Activated CD4-positive, alpha-beta T cell treated with anti-CD3 and anti-CD28 coated beads, Interleukin-2, amount 10 ng/mL, durations not matched to agents 7 days and 5 days (primary cell): ENCODE measurements at regions not wholly inside any gene's neighbourhood (a gene's known extent, or its start where the extent isn't known, plus 50 kb on each side); places are given as distances from the start of the nearest gene placed in this dataset.
A peak's percentile ranks its signal among the peaks of the same experiment; 100 is the strongest.

Experiments used
- CTCF ChIA-PET: fragments of 350-600 bp; sonication (Branson Sonifier 250); formaldehyde crosslinking; loops from one replicate; lab custom pipeline; 2021; ENCODE audit warnings: antibody characterized with exemption; lab: Charles Lee
- POLR2A ChIA-PET: fragments of 350-600 bp; sonication (Branson Sonifier 250); formaldehyde crosslinking; loops from one replicate; lab custom pipeline; 2021; ENCODE audit warnings: antibody characterized with exemption; lab: Charles Lee
- DNase-seq: peaks from one replicate; pipeline ENCODE4 v3.0.0-alpha.2; 2020
- H3K27ac Mint-ChIP-seq: one replicate; pipeline ENCODE4 v1.8.0; 2021; ENCODE audit warnings: mild to moderate bottlenecking, moderate library complexity, mixed read lengths
- H3K27me3 Mint-ChIP-seq: one replicate; pipeline ENCODE4 v1.8.0; 2021; ENCODE audit warnings: mixed read lengths
- H3K36me3 Mint-ChIP-seq: one replicate; pipeline ENCODE4 v1.8.0; 2021; ENCODE audit warnings: low read depth, mixed read lengths
- H3K4me1 Mint-ChIP-seq: one replicate; pipeline ENCODE4 v1.8.0; 2021; ENCODE audit warnings: mixed read lengths
- H3K4me3 Mint-ChIP-seq: one replicate; pipeline ENCODE4 v1.8.0; 2021; ENCODE audit warnings: mild to moderate bottlenecking, moderate library complexity, mixed read lengths
- H3K9me3 Mint-ChIP-seq: one replicate; pipeline ENCODE4 v1.8.0; 2021; ENCODE audit warnings: mixed read lengths

DNA sequence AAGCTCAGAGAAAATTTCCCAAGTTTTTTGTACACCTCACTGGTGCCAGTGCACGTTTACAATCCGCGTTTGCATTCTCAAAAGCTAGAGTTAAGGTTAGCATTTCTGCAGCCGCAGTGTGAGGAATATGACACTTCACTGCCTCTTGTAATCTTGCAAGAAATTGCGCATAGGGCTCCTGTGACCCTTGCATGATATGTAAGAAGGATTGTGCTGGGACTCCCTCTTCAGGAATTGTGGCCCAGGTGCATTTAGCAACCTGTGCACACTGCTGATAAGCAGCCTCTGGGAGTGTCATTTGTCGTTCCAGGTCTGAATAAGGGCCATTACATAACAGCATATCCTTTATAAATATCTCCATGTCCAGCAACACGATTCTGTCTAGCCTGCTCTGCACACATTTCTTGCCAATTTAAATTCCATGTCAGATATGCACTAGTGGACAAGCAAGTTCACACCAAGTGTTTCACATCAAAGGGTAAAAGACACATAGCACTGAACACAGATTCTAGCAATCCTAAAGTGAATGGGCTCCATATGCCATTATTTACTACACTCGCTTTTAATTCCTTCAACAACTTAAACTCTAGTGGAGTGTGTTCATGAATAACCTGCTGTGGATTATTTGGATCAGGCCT, 69.2 kb upstream of the INCENP start:
- H3K4me3 Mint-ChIP-seq: no peak overlapping the region
- no peaks in the 10 kb centered on the region for H3K4me1 Mint-ChIP-seq
- peak; percentile 23 for DNase-seq
- no peaks in the 10 kb centered on the region for H3K27me3 Mint-ChIP-seq
- H3K36me3 Mint-ChIP-seq: no peaks in the 10 kb centered on the region
- H3K27ac Mint-ChIP-seq: no peak overlapping the region
- H3K9me3 Mint-ChIP-seq: no peaks in the 10 kb centered on the region
- ChIA-PET POLR2A (no interaction called here), CTCF (interaction anchor here (1.4 kb wide), 1 partner anchor 155 kb away, joined by 3 read pairs; no protein-coding TSS in a partner anchor)

DNA sequence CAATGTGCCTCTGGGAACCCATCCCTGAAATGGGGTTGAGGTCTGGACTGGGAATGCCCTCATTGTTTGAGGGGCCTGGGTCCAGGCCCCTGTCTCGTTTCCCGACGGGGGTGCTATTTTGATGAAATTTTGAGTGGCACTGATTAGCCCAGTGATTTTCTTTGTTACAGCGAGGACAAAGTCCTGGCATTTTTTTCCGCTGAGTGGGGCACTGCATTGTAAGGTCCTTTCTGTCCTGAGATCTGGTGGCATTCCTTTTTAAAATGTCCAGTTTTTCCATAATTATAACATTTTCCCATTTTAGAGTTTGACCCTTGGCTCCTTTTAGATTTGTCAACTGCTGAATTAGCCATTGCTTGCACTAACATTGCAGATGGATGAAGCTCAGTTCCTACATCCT, 69.7 kb upstream of the INCENP start:
- Mint-ChIP-seq H3K9me3 (no peaks in the 10 kb centered on the region), H3K4me3 (no peak overlapping the region), H3K27me3 (no peaks in the 10 kb centered on the region), H3K4me1 (no peaks in the 10 kb centered on the region), H3K27ac (no peak overlapping the region), H3K36me3 (no peaks in the 10 kb centered on the region)
- CTCF ChIA-PET: interaction anchor here (1.4 kb wide), 1 partner anchor 154 kb away, joined by 3 read pairs; no protein-coding TSS in a partner anchor
- POLR2A ChIA-PET: no interaction called here
- DNase-seq: no peak

DNA sequence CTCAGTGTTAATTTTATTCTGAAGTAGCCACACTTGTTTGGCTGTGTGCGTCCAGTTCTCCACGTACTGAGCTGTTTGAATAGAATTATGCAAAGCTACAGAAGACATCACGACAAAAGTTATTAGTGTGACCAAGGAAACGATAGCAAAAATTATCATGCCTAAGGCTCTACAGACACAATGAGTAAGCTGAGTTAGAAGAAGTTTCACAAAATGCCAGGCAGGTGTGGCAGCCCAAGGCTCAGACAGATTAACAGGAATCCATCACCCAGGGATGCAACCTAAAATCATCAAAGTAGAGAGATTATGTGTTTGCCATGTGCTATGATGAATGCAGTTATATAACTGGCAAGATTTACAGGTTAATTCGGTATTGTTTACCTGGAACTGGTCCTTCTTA, 73.1 kb upstream of the INCENP start:
- POLR2A ChIA-PET: no interaction called here
- no peaks in the 10 kb centered on the region for H3K4me1 Mint-ChIP-seq
- no peak overlapping the region for H3K27ac Mint-ChIP-seq
- no peaks in the 10 kb centered on the region for H3K36me3 Mint-ChIP-seq
- no peak overlapping the region for H3K4me3 Mint-ChIP-seq
- H3K27me3 Mint-ChIP-seq: no peaks in the 10 kb centered on the region
- DNase-seq: no peak
- H3K9me3 Mint-ChIP-seq: no peaks in the 10 kb centered on the region
- CTCF ChIA-PET: interaction anchor here (0.8 to 1.2 kb wide), 3 partner anchors 26 to 70 kb away, joined by 3 read pairs; no protein-coding TSS in a partner anchor

DNA sequence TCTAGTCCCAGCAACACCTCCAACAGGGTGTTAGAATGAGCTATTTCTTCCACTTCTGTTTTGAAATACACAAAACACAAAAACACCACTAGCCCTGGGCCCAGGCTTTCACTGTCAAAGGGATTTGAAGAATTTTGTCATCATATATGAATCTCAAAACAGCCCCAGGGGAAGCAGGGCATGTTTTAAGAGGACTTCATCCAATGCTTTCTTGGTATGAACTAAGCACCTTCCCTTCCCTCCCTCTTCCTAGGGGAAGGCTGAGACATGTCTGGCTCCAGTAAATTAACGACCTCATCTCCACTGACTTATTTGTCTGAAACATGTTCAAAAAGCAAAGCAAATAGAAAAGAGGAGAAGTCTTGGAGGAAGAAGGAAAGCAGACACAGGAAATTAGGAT, 75.7 kb upstream of the INCENP start:
- ChIA-PET POLR2A (no interaction called here), CTCF (interaction anchor here (0.6 to 1.2 kb wide), 4 partner anchors 12 to 146 kb away, joined by 3 to 5 read pairs (median 4); no protein-coding TSS in a partner anchor)
- Mint-ChIP-seq H3K4me3 (no peak overlapping the region), H3K4me1 (no peaks in the 10 kb centered on the region), H3K9me3 (no peaks in the 10 kb centered on the region), H3K27ac (no peak overlapping the region), H3K27me3 (peaks cover 10% of the 10 kb centered on the region), H3K36me3 (no peaks in the 10 kb centered on the region)
- DNase-seq: no peak

DNA sequence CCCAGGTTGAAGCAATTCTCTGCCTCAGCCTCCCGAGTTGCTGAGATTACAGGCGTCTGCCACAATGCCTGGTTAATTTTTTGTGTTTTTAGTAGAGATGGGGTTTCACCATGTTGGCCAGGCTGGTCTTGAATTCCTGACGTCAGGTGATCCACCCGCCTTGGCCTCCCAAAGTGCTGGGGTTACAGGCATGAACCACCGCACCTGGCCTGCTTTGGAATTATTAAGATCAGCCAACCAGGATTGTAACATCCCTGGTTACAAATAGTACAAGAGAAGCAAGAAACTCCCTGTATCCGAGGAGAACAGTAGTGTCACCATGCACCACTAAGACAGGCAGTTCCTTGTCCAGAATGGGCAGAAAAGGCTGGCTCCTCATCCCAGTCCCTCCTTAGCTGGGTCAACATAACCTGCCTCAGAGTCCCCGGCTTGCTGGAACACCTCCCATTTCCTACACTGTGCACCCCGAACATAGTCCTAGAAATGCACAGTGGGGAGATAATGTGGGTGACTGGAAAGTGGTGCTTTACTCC, 77.2 kb upstream of the INCENP start:
- DNase-seq: no peak
- H3K36me3 Mint-ChIP-seq: no peaks in the 10 kb centered on the region

GRCh38 chr11:62044639-62045121, 77.2 kb upstream of the FTH1 start:
- Mint-ChIP-seq H3K27me3 (peaks cover 10% of the 10 kb centered on the region), H3K36me3 (no peaks in the 10 kb centered on the region), H3K4me3 (no peak overlapping the region), H3K27ac (no peak overlapping the region), H3K4me1 (no peaks in the 10 kb centered on the region), H3K9me3 (no peaks in the 10 kb centered on the region)
- ChIA-PET POLR2A (no interaction called here), CTCF (interaction anchor here (0.8 to 1.0 kb wide), 2 partner anchors 19 to 226 kb away, joined by 3 read pairs; no protein-coding TSS in a partner anchor)
- no peak for DNase-seq

More for the DNA sequence above, 77.2 kb upstream of the INCENP start:
- Mint-ChIP-seq H3K27me3 (peaks cover 10% of the 10 kb centered on the region), H3K4me3 (no peak overlapping the region), H3K4me1 (no peaks in the 10 kb centered on the region), H3K27ac (no peak overlapping the region), H3K9me3 (no peaks in the 10 kb centered on the region)
- ChIA-PET POLR2A (no interaction called here), CTCF (interaction anchor here (1.2 kb wide), 1 partner anchor 35 kb away, joined by 3 read pairs; no protein-coding TSS in a partner anchor)

- Mint-ChIP-seq H3K27ac (no peak overlapping the region), H3K9me3 (peaks cover 16% of the 10 kb centered on the region), H3K4me3 (no peak overlapping the region), H3K4me1 (peaks cover 6% of the 10 kb centered on the region), H3K36me3 (peaks cover 5% of the 10 kb centered on the region), H3K27me3 (peaks cover 19% of the 10 kb centered on the region)
- DNase-seq: no peak
- ChIA-PET POLR2A (no interaction called here), CTCF (interaction anchor here (1.2 kb wide), 1 partner anchor 47 kb away, joined by 4 read pairs; no protein-coding TSS in a partner anchor)
Measured at GRCh38 chr11:62035293-62035692, 67.9 kb upstream of the FTH1 start.

- CTCF ChIA-PET: interaction anchor here (1.1 kb wide), 1 partner anchor 8 kb away, joined by 3 read pairs; no protein-coding TSS in a partner anchor
Measured at GRCh38 chr11:62034036-62034338, 66.6 kb upstream of the FTH1 start.

GRCh38 chr11:62033191-62034035, 66.0 kb upstream of the FTH1 start:
- no peak overlapping the region for H3K4me3 Mint-ChIP-seq
- POLR2A ChIA-PET: no interaction called here
- no peak for DNase-seq

More at GRCh38 chr11:62034036-62034338, 66.6 kb upstream of the FTH1 start:
- peaks cover 5% of the 10 kb centered on the region for H3K36me3 Mint-ChIP-seq
- DNase-seq: no peak
- peaks cover 18% of the 10 kb centered on the region for H3K27me3 Mint-ChIP-seq
- H3K27ac Mint-ChIP-seq: no peak overlapping the region
- H3K4me3 Mint-ChIP-seq: no peak overlapping the region
- peaks cover 6% of the 10 kb centered on the region for H3K4me1 Mint-ChIP-seq
- POLR2A ChIA-PET: no interaction called here
- H3K9me3 Mint-ChIP-seq: peaks cover 16% of the 10 kb centered on the region

DNA sequence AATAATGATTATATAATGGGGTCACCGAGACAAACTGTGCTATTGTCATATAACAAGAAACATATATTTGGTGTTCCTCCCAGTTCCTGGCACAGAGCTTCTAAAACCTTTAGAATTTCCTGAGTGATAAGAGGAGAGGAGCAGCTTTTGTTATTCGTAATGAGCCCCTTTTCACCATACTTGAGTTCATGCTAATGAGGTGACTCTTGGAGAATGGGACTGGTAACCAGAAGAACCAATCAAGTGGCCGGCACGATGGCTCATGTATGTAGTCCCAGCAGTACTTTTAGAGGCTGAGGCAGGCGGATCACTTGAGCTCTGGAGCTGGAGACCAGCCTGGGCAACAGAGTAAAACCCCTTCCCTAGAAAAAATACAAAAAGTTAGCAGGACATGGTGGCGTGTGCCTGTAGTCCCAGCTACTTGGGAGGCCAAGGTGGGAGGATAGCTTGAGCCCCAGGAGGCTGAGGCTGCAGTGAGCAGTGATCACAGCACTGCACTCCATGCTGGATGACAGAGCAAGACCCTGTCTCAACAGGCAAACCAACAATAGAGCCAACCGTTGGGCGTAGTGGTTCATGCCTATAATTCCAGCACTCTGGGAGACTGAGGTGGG, 62.7 kb upstream of the FTH1 start:
- ChIA-PET POLR2A (no interaction called here), CTCF (interaction anchor here (0.6 to 2.7 kb wide), 3 partner anchors 10 to 52 kb away, joined by 3 to 10 read pairs (median 3); no protein-coding TSS in a partner anchor)
- Mint-ChIP-seq H3K4me3 (no peak overlapping the region), H3K4me1 (peaks cover 21% of the 10 kb centered on the region), H3K9me3 (peaks cover 19% of the 10 kb centered on the region), H3K27me3 (no peaks in the 10 kb centered on the region), H3K27ac (no peak overlapping the region), H3K36me3 (peaks cover 7% of the 10 kb centered on the region)
- DNase-seq: no peak

More at GRCh38 chr11:62033191-62034035, 66.0 kb upstream of the FTH1 start:
- Mint-ChIP-seq H3K27ac (no peak overlapping the region), H3K27me3 (peaks cover 16% of the 10 kb centered on the region), H3K36me3 (peaks cover 5% of the 10 kb centered on the region), H3K4me1 (peaks cover 7% of the 10 kb centered on the region), H3K9me3 (peaks cover 16% of the 10 kb centered on the region)
- CTCF ChIA-PET: interaction anchor here (0.7 to 1.1 kb wide), 2 partner anchors 8 to 176 kb away, joined by 3 to 4 read pairs; no protein-coding TSS in a partner anchor

- Mint-ChIP-seq H3K27ac (peak overlapping the region; percentile 43), H3K9me3 (peaks cover 8% of the 10 kb centered on the region), H3K36me3 (peaks cover 2% of the 10 kb centered on the region), H3K27me3 (no peaks in the 10 kb centered on the region), H3K4me3 (no peak overlapping the region), H3K4me1 (peaks cover 21% of the 10 kb centered on the region)
- DNase-seq: no peak
- CTCF ChIA-PET: no interaction called here
- POLR2A ChIA-PET: interaction anchor here (0.6 kb wide), 1 partner anchor 379 kb away, joined by 5 read pairs; no protein-coding TSS in a partner anchor
Measured at GRCh38 chr11:62026739-62027370, 59.4 kb upstream of the FTH1 start.
